ENCODE measurements at regions not wholly inside any gene's neighbourhood (a gene's known extent, or its start where the extent isn't known, plus 50 kb on each side); places are given as distances from the start of the nearest gene placed in this dataset.

GRCh38 chr13:30125422-30126073 lies 181.8 kb downstream of the KATNAL1 start:
- peak; percentile 85 for DNase-seq

GRCh38 chr13:30124131-30124768 lies 183.1 kb downstream of the KATNAL1 start:
- DNase-seq, result no peak

- DNase-seq, result no peak
These were observed 183.8 kb downstream of the KATNAL1 start for GRCh38 chr13:30123575-30123974.

- no peak for DNase-seq
These were observed 185.7 kb downstream of the KATNAL1 start for GRCh38 chr13:30121666-30122065.

- no peak for DNase-seq
These were observed 186.1 kb downstream of the KATNAL1 start for GRCh38 chr13:30121244-30121643.

- DNase-seq, result no peak
These were observed 187.1 kb downstream of the KATNAL1 start for GRCh38 chr13:30120133-30120822.

- peak; percentile 89 for DNase-seq
These were observed 187.9 kb downstream of the KATNAL1 start for GRCh38 chr13:30119476-30119875.

GRCh38 chr13:30116379-30116778 lies 191.0 kb downstream of the KATNAL1 start:
- DNase-seq, result no peak

- DNase-seq, result no peak
These were observed 192.1 kb downstream of the KATNAL1 start for GRCh38 chr13:30115257-30115600.

- DNase-seq, result peak; percentile 76
These were observed 192.6 kb downstream of the KATNAL1 start for GRCh38 chr13:30114571-30115256.

- DNase-seq, result no peak
These were observed 193.3 kb downstream of the KATNAL1 start for GRCh38 chr13:30113983-30114570.

- no peak for DNase-seq
These were observed 193.8 kb downstream of the KATNAL1 start for GRCh38 chr13:30113551-30113950.

- DNase-seq, result peak; percentile 84
These were observed 194.5 kb downstream of the KATNAL1 start for GRCh38 chr13:30112602-30113435.

GRCh38 chr13:30111810-30112209 lies 195.5 kb downstream of the KATNAL1 start:
- peak; percentile 16 for DNase-seq

GRCh38 chr13:30110301-30111070 lies 196.9 kb downstream of the KATNAL1 start:
- peak; percentile 48 for DNase-seq

- DNase-seq, result no peak
These were observed 197.7 kb downstream of the KATNAL1 start for GRCh38 chr13:30109471-30110135.

- DNase-seq, result no peak
These were observed 198.5 kb downstream of the KATNAL1 start for GRCh38 chr13:30108913-30109237.

GRCh38 chr13:30108216-30108912 lies 199.0 kb downstream of the KATNAL1 start:
- no peak for DNase-seq

GRCh38 chr13:30107521-30108136 lies 199.7 kb downstream of the KATNAL1 start:
- peak; percentile 78 for DNase-seq

- no peak for DNase-seq
These were observed 200.2 kb downstream of the KATNAL1 start for GRCh38 chr13:30107121-30107520.

Measured in fibroblast of skin of right quadriceps (primary cell).